Natural killer cell treated with Interleukin-12 subunit alpha and Interleukin-12 subunit beta and Interleukin-15 and Interleukin-18, amount 100 ng/mL, for 72 hours (primary cell): ENCODE measurements at regions not wholly inside any gene's neighbourhood (a gene's known extent, or its start where the extent isn't known, plus 50 kb on each side); places are given as distances from the start of the nearest gene placed in this dataset.

ENCODE experiments used
- ATAC-seq, 2 donors: fragments of 150-1000 bp; cut with Tn5 transposase in 1 of 2; sonication (Bioruptor Pico), chemical (Tn5 transposase) in 1 of 2; 2 replicates each; pipeline ENCODE4 v1.10.0; 2021
- DNase-seq: peaks from one replicate; pipeline ENCODE4 v3.0.0; 2022; ENCODE audit warnings: low spot score
- H3K27ac Mint-ChIP-seq, 2 donors: 1 replicate in 1 of 2; 2 replicates in 1 of 2; pipeline ENCODE4 v1.8.0; 2022; ENCODE audit warnings: mixed read lengths in 2 of 2, mild to moderate bottlenecking in 1 of 2, moderate library complexity in 1 of 2
- H3K27me3 Mint-ChIP-seq, 2 donors: 1 replicate in 1 of 2; 2 replicates in 1 of 2; pipeline ENCODE4 v1.8.0; 2022; ENCODE audit warnings: mixed read lengths in 2 of 2
- H3K36me3 Mint-ChIP-seq: one replicate; pipeline ENCODE4 v1.8.0; 2022; ENCODE audit warnings: mixed read lengths
- H3K4me1 Mint-ChIP-seq, 2 donors: 1 replicate in 1 of 2; 2 replicates in 1 of 2; pipeline ENCODE4 v1.8.0; 2022; ENCODE audit warnings: low read depth in 2 of 2, mixed read lengths in 2 of 2, mild to moderate bottlenecking in 1 of 2
- H3K4me3 Mint-ChIP-seq: one replicate; pipeline ENCODE4 v1.8.0; 2022; ENCODE audit warnings: mixed read lengths
- H3K9me3 Mint-ChIP-seq: 2 replicates; pipeline ENCODE4 v1.8.0; 2022; ENCODE audit warnings: mixed read lengths

GRCh38 chr4:156596026-156596425 lies 375.6 kb downstream of the PDGFC start:
- no peaks in the 10 kb centered on the region for H3K4me1 Mint-ChIP-seq
- no peak for DNase-seq
- no peak overlapping the region for H3K27ac Mint-ChIP-seq
- peaks cover 19% of the 10 kb centered on the region for H3K9me3 Mint-ChIP-seq
- peaks cover 4% of the 10 kb centered on the region for H3K36me3 Mint-ChIP-seq
- ATAC-seq = no peak
- H3K27me3 Mint-ChIP-seq = no peaks in the 10 kb centered on the region
- H3K4me3 Mint-ChIP-seq = no peak overlapping the region

DNA sequence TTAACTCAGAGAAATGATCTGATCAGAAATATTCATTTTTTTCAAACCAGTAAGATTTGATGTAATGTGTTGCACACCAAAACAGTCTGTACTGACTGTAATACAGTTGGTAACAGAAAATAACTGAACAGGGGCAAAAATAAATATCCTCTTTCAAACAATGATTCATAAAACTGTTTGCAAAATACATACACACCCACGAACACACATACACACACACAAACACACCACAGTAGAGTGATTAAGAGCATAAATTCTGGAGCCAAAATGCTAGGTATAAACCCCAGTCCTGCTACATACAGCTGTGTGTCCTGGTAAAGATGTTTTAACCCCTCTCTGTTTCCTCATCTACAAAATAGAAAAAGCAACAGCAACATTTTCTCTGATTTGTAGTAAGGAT lies 376.6 kb downstream of the PDGFC start:
- no peak for DNase-seq

DNA sequence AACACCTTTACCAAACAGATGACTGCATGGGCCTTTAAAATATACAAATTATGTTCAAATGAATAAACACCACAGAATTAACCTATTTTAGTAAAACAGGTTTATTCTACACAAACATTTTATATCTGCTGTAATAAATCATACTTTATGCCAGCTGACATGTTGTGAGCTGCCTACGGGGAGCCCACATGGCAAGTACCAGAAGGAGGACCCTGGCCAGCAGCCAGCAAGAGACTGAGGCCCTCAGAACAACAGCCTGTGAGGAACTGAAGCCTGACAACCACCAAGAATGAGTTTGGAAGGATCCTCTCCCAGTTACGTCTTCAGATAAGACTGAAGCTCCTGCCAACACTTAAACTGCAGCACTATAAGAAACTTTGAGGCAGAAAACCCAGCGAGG lies 377.0 kb downstream of the PDGFC start:
- Mint-ChIP-seq H3K27me3 (no peaks in the 10 kb centered on the region), H3K4me3 (no peak overlapping the region), H3K36me3 (peaks cover 3% of the 10 kb centered on the region), H3K27ac (no peak overlapping the region), H3K4me1 (no peaks in the 10 kb centered on the region), H3K9me3 (peaks cover 12% of the 10 kb centered on the region)
- no peak for DNase-seq
- ATAC-seq = no peak

More for the DNA sequence above, 376.6 kb downstream of the PDGFC start:
- Mint-ChIP-seq H3K4me1 (no peaks in the 10 kb centered on the region), H3K27me3 (no peaks in the 10 kb centered on the region), H3K27ac (no peak overlapping the region), H3K4me3 (no peak overlapping the region), H3K36me3 (peaks cover 4% of the 10 kb centered on the region), H3K9me3 (peaks cover 14% of the 10 kb centered on the region)
- ATAC-seq = no peak

DNA sequence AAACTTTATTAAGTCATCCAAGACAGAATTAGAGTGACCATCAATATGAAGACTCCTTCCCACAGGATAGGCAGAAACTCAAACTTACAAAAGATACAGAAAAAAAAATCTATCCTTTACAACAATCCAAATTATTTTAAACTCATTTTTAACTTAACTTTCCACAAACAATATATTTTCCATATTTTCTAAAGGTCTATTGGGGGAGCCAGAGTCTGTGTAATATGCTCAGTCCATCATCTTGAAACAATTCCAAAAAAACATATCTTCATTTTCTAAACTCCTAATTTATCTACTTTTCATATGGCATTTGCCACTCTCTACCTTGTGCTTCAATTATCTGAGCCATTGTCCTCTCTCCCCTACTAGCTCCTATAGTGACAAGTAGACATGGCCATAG lies 378.1 kb downstream of the PDGFC start:
- Mint-ChIP-seq H3K4me3 (no peak overlapping the region), H3K27me3 (no peaks in the 10 kb centered on the region), H3K27ac (no peak overlapping the region), H3K9me3 (peaks cover 13% of the 10 kb centered on the region), H3K4me1 (no peaks in the 10 kb centered on the region), H3K36me3 (no peaks in the 10 kb centered on the region)
- ATAC-seq (no peak), DNase-seq (no peak)

DNA sequence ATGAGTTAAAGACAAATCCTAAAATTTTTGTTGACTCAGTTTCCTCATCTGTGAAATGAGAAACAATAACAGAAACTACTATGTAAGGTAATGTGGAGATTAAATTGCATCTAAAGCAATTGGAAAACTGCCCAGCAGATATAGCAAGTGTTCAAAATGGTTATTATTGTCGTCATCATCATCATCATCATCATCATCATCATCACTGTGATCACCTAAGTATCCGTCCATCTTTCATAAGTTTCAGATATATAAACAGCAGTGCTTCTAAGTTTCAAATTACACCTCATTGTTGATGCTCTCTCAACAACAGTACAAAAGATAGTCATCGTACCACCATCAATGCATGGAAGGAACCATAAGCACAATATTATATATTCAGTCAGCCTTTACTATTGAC lies 379.9 kb downstream of the PDGFC start:
- ATAC-seq (no peak), DNase-seq (no peak)
- no peaks in the 10 kb centered on the region for H3K4me1 Mint-ChIP-seq
- peaks cover 9% of the 10 kb centered on the region for H3K9me3 Mint-ChIP-seq
- H3K4me3 Mint-ChIP-seq = no peak overlapping the region
- H3K36me3 Mint-ChIP-seq = no peaks in the 10 kb centered on the region
- no peak overlapping the region for H3K27ac Mint-ChIP-seq
- H3K27me3 Mint-ChIP-seq = no peaks in the 10 kb centered on the region

DNA sequence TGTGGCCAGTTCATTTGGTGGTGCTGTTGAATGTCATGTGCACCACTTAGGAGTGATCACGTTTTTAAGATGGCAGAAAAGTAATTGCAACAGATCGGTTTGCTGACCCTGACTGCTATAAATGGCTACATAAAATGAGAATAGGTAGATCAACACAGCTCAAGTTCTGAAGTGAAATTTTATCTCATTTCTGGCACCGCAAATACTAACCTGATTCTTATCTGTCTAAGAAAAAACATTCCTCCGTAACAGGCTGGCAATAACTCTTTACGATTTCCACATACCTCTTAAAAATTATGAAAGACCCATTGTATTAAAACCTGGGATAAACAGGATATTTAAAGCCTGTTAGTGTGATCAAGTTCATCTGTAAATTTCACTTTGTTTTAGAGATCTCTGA lies 387.5 kb downstream of the PDGFC start:
- no peaks in the 10 kb centered on the region for H3K27me3 Mint-ChIP-seq
- H3K4me1 Mint-ChIP-seq = no peaks in the 10 kb centered on the region
- no peak overlapping the region for H3K4me3 Mint-ChIP-seq
- no peaks in the 10 kb centered on the region for H3K36me3 Mint-ChIP-seq
- peaks cover 4% of the 10 kb centered on the region for H3K9me3 Mint-ChIP-seq
- DNase-seq = no peak
- ATAC-seq = no peak
- H3K27ac Mint-ChIP-seq = no peak overlapping the region

GRCh38 chr4:156583265-156583664 lies 388.3 kb downstream of the PDGFC start:
- Mint-ChIP-seq H3K4me1 (no peaks in the 10 kb centered on the region), H3K4me3 (no peak overlapping the region)

DNA sequence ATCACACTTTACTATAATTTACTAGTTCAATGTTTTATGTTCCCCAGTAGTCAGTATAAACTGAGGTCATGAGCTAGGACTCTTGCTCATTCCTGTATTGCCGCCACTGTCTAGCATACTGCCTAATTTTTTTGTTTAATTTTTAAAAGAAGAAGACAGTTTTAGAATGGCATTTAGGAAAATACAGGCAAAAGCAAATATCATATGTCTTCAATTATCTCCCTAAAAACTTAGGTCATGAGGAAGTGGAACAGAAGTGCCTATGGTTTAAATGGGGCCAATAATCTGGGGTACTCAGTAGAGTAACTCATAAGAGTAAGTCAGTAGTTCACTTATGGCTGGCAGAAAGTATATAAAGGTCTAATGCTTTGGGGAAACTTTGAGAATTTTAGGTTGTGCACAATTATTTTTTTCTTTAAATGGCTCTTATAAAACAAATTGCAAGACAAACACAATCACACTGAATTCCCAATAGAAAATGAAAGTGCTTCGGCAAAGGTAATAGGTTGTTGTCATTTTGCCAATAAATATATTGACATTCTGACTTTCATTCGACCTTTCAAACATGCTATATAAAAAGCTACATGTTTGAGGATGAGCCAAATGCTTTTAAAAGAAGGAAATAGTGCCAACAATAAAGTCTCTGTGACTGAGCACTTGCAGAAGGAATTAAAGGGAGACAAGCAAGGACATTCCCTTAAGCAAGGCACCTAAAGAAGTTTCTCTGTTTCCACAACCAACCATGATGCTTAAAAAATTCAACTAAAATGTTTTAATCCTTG lies 390.1 kb downstream of the PDGFC start:
- no peak overlapping the region for H3K27ac Mint-ChIP-seq
- DNase-seq = no peak
- no peak overlapping the region for H3K4me3 Mint-ChIP-seq
- H3K36me3 Mint-ChIP-seq = no peaks in the 10 kb centered on the region
- H3K4me1 Mint-ChIP-seq = no peaks in the 10 kb centered on the region
- ATAC-seq = no peak
- H3K27me3 Mint-ChIP-seq = no peaks in the 10 kb centered on the region
- H3K9me3 Mint-ChIP-seq = peaks cover 8% of the 10 kb centered on the region

More at GRCh38 chr4:156583265-156583664, 388.3 kb downstream of the PDGFC start:
- H3K36me3 Mint-ChIP-seq = no peaks in the 10 kb centered on the region
- DNase-seq (no peak), ATAC-seq (no peak)
- H3K27ac Mint-ChIP-seq = no peak overlapping the region
- no peaks in the 10 kb centered on the region for H3K27me3 Mint-ChIP-seq
- peaks cover 3% of the 10 kb centered on the region for H3K9me3 Mint-ChIP-seq

DNA sequence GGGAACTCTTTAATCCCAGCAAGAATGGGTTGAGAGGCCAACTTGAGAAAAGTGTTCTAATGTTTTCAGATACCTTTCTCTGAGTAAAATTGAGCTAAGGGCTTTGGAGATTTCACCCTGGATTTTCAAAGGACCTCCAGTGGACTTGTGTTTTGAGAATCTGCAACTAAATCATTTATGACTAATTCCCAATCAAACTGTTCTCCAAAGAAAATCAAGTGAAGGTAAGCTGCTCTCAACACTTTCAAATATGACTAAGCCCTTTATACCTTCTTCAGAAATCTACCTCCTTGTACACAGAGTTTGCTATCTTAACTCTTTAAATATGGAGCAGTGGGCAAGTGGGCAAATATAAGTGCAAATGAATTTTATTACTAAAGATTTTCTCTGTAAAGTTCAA lies 392.9 kb downstream of the PDGFC start:
- DNase-seq (no peak), ATAC-seq (no peak)
- Mint-ChIP-seq H3K27me3 (no peaks in the 10 kb centered on the region), H3K4me3 (no peak overlapping the region), H3K36me3 (no peaks in the 10 kb centered on the region), H3K27ac (no peak overlapping the region), H3K4me1 (no peaks in the 10 kb centered on the region), H3K9me3 (peaks cover 12% of the 10 kb centered on the region)

- H3K4me1 Mint-ChIP-seq = no peaks in the 10 kb centered on the region
- no peak for DNase-seq
- H3K4me3 Mint-ChIP-seq = no peak overlapping the region
- H3K36me3 Mint-ChIP-seq = no peaks in the 10 kb centered on the region
- H3K9me3 Mint-ChIP-seq = peaks cover 12% of the 10 kb centered on the region
- no peaks in the 10 kb centered on the region for H3K27me3 Mint-ChIP-seq
- no peak overlapping the region for H3K27ac Mint-ChIP-seq
- no peak for ATAC-seq
Measured at GRCh38 chr4:156578005-156578404, 393.6 kb downstream of the PDGFC start.

DNA sequence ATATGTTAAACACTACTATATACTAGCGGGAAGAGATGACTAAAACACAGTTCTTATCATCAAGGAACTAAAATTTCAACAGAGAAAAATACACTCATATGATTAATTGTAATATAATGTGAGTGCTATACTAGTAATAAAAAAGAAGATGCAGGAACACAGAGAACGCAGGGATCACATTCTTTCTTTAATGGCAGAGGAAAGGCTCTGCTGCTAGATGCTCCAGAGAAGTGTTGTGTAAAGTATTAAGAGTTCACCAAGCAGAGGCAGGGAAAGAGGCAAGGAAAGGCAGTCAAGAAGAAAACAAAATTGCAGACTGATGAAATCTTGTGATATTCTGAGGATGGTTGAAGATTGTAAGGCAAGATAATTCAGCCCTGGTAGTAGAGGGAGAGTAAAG lies 394.7 kb downstream of the PDGFC start:
- no peaks in the 10 kb centered on the region for H3K4me1 Mint-ChIP-seq
- H3K9me3 Mint-ChIP-seq = peaks cover 12% of the 10 kb centered on the region
- no peaks in the 10 kb centered on the region for H3K27me3 Mint-ChIP-seq
- no peak overlapping the region for H3K27ac Mint-ChIP-seq
- no peak for DNase-seq
- H3K4me3 Mint-ChIP-seq = no peak overlapping the region
- ATAC-seq = no peak
- H3K36me3 Mint-ChIP-seq = no peaks in the 10 kb centered on the region

- H3K27ac Mint-ChIP-seq = no peak overlapping the region
- no peak for DNase-seq
- ATAC-seq = no peak
- no peaks in the 10 kb centered on the region for H3K4me1 Mint-ChIP-seq
- peaks cover 17% of the 10 kb centered on the region for H3K9me3 Mint-ChIP-seq
- H3K27me3 Mint-ChIP-seq = no peaks in the 10 kb centered on the region
- H3K4me3 Mint-ChIP-seq = no peak overlapping the region
- H3K36me3 Mint-ChIP-seq = peaks cover 5% of the 10 kb centered on the region
Measured at GRCh38 chr4:156575430-156576073, 396.0 kb downstream of the PDGFC start.

DNA sequence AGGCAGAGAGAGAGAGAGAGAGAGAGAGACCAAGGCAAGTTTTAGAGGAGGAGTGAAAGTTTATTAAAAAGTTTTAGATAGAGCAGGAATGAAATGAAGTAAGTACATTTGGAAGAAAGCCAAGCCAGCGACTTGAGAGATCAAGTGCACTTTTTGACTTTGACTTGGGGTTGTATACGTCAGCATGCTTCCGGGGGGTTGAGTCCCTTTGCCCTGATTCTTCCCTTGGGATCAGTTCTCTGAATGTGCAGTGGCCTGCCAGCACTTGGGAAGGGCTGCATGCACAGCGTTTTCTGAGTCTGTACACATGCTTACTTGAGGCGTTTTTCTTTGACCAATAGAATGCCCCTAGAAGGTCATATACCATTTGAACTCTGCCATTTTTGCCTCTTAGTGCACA lies 400.5 kb downstream of the PDGFC start:
- H3K4me3 Mint-ChIP-seq = no peak overlapping the region

DNA sequence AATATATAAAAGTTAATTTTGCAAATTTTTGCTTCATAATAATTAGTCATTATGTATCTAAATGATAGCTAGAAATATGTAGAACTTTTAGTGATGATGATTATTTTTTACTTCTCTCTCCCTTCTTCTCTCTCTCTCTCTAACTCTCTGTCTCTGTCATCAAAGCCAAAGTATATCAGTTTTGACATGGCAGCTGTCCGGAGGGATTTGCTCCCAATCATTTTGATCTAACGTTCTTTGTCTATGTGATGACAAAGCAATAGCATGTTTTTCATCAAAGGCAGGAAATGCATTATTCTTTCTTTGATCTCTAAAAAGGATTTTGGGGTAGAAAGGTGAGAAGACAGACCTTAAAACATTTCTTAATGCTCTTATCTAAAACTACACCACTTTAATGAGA lies 402.1 kb downstream of the PDGFC start:
- DNase-seq (no peak), ATAC-seq (no peak)
- Mint-ChIP-seq H3K27me3 (no peaks in the 10 kb centered on the region), H3K27ac (no peak overlapping the region), H3K9me3 (peaks cover 21% of the 10 kb centered on the region), H3K36me3 (peaks cover 11% of the 10 kb centered on the region), H3K4me1 (no peaks in the 10 kb centered on the region), H3K4me3 (no peak overlapping the region)

More for the DNA sequence above, 400.5 kb downstream of the PDGFC start:
- no peak for DNase-seq
- H3K27ac Mint-ChIP-seq = no peak overlapping the region
- no peak for ATAC-seq
- peaks cover 11% of the 10 kb centered on the region for H3K36me3 Mint-ChIP-seq
- no peaks in the 10 kb centered on the region for H3K4me1 Mint-ChIP-seq
- no peaks in the 10 kb centered on the region for H3K27me3 Mint-ChIP-seq
- peaks cover 21% of the 10 kb centered on the region for H3K9me3 Mint-ChIP-seq
